HG02623 (cell line): ENCODE measurements at regions not wholly inside any gene's neighbourhood (a gene's known extent, or its start where the extent isn't known, plus 50 kb on each side); places are given as distances from the start of the nearest gene placed in this dataset.

Experiments
- ATAC-seq: cut with Tn5 transposase; IDR thresholded peaks from one replicate; pipeline ENCODE4 v1.9.1; 2021; ENCODE audit warnings: moderate library complexity; ENCODE audit not compliant: unreplicated experiment

DNA sequence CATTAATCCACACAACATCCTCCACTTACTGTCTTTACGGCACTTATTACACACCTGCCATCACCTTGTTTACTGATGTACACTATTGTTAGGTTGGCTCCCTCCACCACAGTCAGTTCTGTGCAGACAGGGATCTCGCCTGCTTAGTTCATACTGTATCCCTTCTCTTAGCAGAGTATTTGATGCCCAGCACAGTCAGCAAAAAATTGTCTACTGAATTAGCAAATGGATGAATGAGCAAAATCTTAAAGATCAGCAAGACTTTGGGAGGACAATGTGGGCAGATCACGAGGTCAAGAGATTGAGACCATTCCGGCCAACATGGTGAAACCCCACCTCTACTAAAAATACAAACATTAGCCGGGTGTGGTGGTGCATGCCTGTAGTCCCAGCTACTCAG lies 109.8 kb upstream of the ATXN1 start:
- ATAC-seq = no peak

GRCh38 chr6:16868968-16869367 lies 107.7 kb upstream of the ATXN1 start:
- no peak for ATAC-seq

- no peak for ATAC-seq
These were observed 96.8 kb upstream of the ATXN1 start for GRCh38 chr6:16857969-16858592.

DNA sequence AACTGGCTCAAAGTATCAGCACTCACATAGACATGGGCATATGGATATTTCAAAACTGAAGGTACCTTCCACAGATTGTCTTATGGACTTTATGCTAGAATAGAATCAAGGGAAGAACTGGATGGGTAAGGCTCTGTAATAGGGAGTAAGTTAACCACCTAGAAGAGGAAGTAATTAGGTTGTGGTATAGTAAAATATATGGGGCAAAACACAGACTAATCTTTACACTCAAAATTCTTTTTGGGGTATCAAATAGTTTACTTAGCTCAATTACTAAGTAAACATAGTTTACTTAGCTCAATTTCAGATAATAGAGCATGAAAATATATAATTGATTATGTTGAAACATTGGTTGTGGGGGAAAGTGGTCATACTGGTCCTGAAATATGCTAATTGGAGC lies 94.2 kb upstream of the ATXN1 start:
- no peak for ATAC-seq

DNA sequence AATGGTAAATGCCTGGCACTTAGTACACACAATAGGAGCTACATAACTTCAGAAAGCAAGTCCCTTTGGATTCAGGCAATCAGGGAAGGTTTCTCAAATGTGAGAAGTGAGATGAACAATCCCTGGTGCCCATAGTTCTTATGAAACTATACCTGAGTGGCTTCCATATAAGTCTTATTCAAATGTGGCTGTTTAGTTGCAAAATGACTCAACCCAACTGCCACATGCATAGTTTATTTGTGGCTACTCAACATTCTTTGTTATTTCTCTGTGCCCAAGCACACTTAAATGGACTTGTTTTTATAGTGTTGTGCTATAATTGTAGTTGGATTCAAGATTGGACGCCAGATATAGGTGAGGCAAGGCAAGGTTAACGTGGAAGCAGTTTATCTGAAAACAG lies 93.7 kb upstream of the ATXN1 start:
- ATAC-seq = peak; percentile 70

DNA sequence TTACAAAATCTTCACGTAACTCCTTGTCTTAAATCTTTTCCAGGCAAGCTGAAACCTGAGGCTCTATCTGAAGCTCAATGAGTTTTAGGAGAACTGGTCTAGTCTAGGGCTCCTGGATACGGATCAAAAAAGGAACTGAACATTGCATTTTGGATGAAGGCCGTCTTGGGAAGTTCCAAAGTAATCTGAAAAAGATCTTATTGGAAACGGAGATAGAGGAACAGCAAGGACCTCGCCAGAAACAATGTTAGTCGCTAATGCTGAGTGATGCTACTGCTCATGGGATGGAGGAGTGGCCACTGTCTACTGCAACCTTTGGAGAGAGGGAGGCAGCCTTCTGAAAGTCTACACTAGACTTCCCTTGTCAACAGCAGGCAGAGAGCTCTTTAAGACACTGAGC lies 91.4 kb upstream of the ATXN1 start:
- no peak for ATAC-seq

DNA sequence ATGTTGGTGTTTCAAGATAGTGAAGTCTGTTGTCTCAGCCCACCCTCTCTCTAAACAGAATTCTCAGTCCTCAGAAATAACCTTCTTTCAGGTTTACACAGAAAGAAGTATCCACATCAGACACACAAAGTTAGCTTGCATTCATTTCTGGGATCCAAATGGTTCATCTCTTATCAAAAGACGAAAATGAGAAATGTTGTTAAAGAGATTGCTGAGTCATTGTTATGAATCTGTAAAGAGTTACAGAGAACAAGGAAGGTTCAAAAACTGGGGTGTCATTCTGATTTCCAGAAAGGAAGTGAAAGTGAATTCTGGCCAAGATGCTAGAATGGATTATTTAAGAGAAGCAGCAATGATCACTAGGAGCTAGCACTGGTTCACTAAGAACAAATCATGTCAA lies 90.5 kb upstream of the ATXN1 start:
- no peak for ATAC-seq

DNA sequence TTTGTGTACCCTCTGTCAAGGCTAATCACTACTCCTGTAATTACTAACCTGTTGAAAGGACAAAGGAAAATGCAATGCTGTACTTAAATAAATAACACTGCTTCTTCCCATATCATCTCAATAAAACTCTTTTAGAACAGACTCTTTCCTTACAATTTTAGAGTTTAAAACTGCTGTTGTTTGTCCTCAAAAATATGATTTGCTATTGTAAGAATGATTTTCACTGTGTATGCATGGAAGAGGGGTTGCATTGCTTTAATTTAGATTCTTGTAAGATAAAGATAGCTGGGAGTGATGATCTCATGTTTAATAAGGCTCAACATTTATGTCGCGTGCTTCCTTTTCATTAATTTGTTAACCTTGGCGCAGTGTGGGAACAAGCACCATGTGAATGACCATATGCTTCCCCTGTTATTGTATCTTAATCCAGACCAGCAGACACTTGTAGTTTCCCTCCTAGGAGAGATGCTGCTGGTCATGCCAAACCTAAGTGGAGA lies 89.8 kb upstream of the ATXN1 start:
- no peak for ATAC-seq

DNA sequence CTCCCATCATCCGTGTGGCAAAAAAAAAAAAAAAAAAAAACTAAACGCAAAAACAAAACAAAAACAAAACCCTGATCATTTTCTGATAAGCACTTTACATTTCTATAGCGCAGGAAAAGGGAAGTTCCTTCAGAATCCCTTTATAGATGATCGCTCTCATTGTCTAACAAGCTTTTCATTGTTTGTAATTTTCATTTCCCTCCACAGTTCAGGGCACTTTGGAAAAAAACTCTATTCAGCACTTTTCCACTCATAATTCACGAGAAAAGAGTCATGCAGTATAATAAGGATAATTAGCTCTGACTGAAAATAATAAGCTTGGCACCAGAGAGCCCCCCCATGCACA lies 89.4 kb upstream of the ATXN1 start:
- no peak for ATAC-seq

DNA sequence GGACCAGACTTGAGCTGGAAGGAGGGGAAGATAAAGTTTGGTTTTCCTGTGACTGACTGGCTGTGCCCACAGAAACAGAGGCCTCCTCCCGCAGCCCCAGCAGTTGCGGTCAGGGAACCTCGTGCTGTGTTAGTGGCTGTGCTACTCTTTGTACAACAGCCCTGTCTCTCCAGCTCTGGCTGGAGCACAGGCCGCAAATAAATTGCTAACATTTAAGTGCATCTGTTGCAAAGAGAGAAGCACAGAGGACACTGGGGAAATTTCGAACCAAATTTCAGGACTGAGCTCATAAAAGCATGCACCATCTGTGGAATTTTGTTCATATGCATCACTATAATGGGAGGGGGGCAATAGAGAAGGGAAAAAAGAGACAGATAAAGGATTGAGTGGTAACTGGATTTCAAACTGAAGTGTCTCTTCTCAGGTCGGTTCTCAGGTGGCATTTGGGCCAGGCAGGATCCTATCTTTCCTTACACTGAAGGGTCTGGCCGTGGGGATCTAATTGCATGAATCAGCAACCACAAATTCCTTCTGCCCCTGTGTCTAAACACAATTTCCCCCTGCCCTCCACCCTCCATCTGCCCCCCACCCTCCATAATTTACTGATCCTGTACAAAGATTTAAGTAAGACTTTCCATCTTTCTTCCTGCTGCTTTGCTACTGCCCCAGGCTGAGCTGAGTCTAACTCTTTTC lies 88.9 kb upstream of the ATXN1 start:
- no peak for ATAC-seq

DNA sequence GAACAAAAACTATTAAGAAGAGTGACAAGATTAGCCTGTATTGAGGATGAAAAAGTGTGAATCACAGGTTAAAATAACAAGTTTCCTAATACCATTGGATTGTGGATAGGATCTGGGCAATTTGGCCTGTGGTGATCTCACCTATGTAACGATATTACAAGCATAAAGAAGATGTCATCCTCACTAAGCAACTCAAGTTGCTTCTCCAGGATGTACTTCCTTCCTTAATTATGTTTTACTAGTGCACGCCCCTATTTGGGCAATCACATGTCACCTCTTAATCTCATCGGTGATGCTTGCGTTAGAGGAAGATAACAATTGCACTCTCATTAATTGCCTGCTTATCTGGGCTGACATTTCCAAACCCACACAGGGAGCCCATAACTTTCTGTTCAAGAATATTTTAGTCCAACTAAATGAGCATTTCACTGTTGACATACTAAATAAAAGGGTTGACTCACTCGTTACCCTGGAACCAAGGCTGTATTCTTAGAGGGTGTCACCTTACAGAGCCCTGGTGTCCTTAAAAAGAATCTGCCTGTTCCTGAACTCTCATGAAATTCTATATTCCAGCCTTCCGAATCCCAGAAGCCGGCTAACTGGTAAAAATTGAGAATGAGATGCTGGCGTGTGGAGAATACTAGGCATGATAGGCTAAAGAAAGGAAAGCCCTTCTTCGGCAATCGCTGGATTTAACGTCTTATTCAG lies 88.2 kb upstream of the ATXN1 start:
- no peak for ATAC-seq

- no peak for ATAC-seq
These were observed 85.1 kb upstream of the ATXN1 start for GRCh38 chr6:16846399-16846778.

DNA sequence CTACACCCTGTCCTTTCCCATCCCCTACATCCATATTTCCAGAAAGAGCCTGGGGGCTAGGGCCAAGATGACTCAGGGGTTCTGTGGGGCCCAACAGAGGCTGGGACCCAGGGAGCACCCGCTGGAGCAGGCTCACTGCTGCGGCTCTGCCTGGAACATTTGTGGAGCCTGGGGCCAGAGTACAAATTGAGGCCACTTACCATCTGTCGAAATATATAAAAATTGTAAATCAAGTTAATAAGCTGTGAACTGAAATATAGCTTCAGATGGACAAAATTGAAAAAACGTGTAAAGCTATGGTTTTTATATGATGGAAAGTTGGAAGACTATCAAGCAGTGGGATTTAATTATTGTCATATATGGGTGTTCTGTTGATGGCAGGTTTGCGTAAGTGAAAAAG lies 82.9 kb upstream of the ATXN1 start:
- ATAC-seq = no peak

GRCh38 chr6:16842676-16843075 lies 81.4 kb upstream of the ATXN1 start:
- ATAC-seq = no peak

DNA sequence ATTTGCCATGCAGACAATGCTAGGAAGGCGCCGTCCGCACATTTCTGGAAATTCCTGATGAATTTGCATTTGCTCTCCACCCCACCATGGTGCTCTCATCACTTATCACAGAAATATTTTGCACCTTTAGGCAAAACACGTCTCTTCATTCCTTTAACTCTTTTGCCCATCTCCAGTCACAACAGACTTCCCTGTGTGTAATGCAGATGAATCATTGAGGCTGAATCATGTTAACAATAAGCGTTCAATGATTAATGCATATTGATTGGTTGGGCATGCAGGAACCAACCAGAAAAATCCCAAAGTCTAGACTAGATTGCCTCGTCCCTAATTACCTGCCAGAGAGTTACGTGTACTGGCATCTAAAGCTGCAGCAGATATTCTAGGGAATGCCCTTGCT lies 80.0 kb upstream of the ATXN1 start:
- no peak for ATAC-seq

DNA sequence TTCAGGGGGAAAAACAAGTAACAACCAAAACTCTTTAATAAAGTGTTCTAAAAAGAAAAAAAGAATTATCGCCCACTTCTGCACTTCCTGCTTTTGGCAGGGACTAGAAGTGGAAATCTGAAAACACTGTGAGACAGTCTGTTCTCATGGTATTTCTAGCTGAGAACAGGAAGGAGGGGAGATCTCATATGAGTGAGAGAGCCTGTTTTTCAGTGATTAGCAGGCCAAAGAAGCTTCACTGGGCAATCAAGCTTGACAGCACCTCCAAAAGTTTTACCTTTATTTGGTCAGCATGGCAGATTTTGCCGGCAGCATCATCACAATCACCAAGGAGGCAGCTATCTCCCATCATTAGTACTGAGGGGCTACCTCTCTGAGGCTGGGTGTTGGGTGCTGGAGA lies 79.5 kb upstream of the ATXN1 start:
- ATAC-seq = no peak

DNA sequence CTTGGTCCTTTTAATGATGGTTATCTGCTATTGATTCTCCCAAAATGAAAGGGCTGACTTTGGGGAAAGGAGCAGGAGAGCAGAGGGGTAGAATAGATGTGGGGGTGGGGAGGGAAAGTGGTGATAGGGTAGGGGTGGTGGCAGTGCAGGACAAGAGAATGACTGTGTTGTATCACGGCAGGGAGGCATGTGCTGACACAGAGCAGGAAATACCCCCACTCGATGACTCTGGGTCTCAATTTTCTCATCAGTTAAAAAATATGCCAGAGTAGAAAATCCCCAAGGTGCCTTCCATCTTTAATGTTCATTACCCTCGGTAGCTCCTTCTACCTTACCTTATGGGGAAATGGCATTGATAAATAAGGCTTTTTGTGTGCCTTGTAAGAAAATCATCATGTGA lies 79.0 kb upstream of the ATXN1 start:
- no peak for ATAC-seq

GRCh38 chr6:16839631-16840179 lies 78.4 kb upstream of the ATXN1 start:
- no peak for ATAC-seq

- ATAC-seq = no peak
These were observed 76.1 kb upstream of the ATXN1 start for GRCh38 chr6:16837217-16837972.

GRCh38 chr6:16836144-16836981 lies 75.1 kb upstream of the ATXN1 start:
- ATAC-seq = peak; percentile 82
